Inflammatory macrophage treated with lipopolysaccharide for 1 hour (primary cell): ENCODE measurements at regions not wholly inside any gene's neighbourhood (a gene's known extent, or its start where the extent isn't known, plus 50 kb on each side); places are given as distances from the start of the nearest gene placed in this dataset.
"Not testable (repeated sequence)": the region's sequence is repeated elsewhere in the genome, so short reads cannot be mapped to it uniquely, and the experiment has no call there.

ENCODE experiments used
- DNase-seq, 2 donors: peaks; one replicate each; pipeline ENCODE4 v3.0.0-alpha.2; 2020 to 2022

GRCh38 chr7:156378806-156379205, 261.8 kb upstream of the RNF32 start:
- no peak for DNase-seq

GRCh38 chr7:156376317-156376716, 264.3 kb upstream of the RNF32 start:
- DNase-seq: no peak

DNA sequence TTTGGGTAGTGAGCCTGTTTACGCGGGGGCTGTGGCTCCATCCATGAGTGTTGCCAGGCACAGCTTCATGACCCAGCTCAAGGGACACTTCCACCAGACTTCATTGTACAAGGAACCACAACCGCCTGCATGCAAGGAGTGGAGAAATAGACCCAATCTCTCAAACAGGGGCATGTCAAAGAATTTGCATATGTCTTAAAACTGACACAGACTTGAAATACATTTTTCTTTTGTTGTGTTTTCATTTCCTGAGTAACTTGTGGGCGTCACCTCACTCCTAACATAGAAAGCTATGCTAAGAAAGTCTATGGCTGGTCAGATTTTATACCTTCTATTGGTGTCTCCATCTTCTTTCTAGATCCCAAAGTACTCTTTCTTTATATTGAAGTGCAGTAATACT, 266.2 kb upstream of the RNF32 start:
- DNase-seq: no peak

DNA sequence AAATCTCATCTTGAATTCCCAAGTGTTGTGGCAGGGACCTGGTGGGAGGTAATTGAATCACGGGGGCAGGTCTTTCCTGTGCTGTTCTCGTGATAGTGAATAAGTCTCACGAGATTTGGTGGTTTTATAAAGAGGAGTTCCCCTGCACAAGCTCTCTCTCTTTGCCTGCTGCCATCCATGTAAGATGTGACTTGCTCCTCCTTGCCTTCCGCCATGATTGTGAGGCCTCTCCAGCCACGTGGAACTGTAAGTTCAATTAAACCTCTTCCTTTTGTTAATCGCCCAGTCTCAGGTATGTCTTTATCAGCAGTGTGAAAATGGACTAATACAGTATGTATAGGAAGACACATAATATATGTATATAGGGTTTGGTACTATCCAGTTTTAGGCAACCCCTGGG, 270.6 kb upstream of the RNF32 start:
- not testable (repeated sequence) for DNase-seq

DNA sequence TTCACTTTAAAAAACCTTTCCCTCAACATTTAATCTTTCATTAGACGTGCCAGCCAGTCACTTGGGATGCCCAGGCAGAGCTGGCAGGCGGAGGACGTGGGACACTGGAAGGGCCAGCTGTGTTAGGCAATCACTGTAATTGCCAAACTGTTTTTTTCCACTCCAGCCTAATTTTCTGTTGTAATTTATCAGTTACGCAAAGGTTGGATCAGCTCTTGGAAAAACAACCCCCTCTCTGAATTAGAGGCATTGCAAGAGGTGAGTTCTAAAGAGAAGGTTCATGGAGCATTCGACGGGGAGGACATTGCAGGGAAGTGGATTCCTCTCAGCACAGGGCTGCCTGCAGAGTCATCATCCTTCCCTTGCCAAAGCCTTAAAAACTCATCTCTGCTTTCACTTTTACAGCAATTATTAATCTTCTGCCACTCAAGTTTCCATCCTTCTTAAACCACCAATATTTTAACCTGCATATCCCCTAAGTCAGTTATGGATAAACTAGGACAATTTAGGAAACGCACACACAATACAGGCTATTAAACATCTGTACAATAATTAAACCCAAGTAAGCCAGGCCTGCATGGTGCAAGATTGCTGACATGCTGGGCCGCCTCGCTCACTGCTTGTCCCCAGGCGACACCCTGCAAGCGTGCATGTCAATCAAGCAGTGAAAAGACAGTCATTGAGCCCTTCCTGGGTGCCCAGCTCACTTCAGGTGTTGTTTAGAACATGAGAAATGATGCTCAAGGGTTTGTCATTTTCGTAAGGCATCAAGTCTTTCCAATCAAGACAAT, 272.3 kb upstream of the RNF32 start:
- DNase-seq: no peak

- no peak for DNase-seq
Observed at GRCh38 chr7:156363751-156364150, 276.8 kb upstream of the RNF32 start.

- DNase-seq: no peak
Observed at GRCh38 chr7:156360835-156361234, 279.7 kb upstream of the RNF32 start.

GRCh38 chr7:156356551-156356950, 284.0 kb upstream of the RNF32 start:
- no peak for DNase-seq

- DNase-seq: no peak
Observed at GRCh38 chr7:156353352-156353751, 287.2 kb upstream of the RNF32 start.

DNA sequence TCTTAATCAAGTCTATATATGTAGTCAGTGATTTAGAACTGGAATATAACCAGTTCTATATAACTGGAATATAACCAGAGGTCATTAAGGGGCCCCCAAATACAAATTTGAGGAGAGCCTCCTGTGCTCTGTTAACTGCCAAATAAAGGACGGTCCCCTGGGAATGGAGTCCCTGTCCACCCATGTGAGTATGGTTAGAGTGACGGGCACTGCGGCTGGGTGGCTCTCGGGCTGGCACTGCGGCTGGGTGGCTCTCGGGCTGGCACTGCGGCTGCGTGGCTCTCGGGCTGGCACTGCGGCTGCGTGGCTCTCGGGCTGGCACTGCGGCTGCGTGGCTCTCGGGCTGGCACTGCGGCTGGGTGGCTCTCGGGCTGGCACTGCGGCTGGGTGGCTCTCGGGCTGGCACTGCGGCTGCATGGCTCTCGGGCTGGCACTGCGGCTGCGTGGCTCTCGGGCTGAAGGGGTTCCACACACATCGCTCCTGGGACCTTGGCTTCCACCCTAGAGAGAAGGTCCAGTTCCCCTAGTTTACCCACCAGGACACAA, 292.8 kb upstream of the RNF32 start:
- DNase-seq: not testable (repeated sequence)

DNA sequence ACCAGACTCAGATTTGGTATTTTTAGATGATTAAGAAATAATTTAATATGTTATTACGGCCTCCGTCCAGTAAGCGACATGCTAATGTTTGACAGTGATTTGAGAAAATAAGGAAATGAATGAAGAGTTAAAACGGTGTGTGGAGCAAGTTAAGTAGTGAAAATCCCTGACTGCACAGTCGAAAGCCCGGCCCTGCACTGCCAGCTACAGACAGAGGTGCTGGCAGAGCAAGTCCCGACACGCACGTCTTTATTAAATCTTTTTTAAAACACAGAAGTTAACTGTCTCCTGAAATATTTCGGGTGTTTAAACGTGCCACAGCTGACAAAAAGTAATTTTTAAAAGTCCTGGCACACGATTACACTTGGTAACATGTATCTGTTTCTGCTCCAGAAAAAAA, 293.4 kb upstream of the RNF32 start:
- DNase-seq: no peak

GRCh38 chr7:156344595-156344994, 296.0 kb upstream of the RNF32 start:
- DNase-seq: no peak

DNA sequence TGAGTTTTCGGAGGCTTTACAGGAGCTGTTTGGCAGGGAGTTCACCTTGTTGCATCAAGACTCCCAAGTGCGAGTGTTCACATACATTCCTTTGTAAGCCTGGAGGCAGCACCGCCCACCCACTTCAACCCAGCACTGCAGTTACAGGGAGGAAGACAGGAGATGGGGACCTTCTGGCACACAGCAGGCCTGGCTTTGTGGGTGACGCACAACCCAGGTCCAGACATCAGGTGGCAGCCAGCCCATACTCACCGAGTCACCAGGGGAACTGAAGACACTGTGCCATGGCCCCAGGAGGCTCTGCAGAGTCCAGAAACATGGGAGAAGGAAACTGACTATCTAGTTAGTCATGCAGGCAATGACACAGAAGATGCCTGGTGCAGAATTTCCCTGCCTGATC, 305.9 kb upstream of the RNF32 start:
- DNase-seq: no peak

GRCh38 chr7:156327916-156328315, 312.7 kb upstream of the RNF32 start:
- no peak for DNase-seq

- no peak for DNase-seq
Observed at GRCh38 chr7:156327474-156327873, 313.1 kb upstream of the RNF32 start.

DNA sequence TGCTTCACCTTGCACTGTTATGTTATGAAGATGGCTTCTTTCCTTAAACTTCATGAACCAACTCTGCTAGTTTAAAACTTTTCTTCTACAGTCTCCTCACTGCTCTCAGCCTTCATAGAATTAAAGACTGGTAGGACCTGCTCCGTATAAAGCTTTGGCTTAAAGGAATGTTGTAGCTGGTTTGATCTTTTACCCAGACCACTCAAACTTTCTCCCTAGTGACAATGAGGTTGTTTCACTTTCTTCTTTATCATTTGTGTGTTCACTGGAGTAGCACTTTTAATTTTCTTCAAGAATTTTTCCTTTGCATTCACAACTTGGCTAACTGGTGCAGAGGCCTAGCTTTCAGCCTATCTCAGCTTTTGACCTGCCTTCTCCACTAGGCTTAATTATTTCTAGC, 316.4 kb upstream of the RNF32 start:
- no peak for DNase-seq

DNA sequence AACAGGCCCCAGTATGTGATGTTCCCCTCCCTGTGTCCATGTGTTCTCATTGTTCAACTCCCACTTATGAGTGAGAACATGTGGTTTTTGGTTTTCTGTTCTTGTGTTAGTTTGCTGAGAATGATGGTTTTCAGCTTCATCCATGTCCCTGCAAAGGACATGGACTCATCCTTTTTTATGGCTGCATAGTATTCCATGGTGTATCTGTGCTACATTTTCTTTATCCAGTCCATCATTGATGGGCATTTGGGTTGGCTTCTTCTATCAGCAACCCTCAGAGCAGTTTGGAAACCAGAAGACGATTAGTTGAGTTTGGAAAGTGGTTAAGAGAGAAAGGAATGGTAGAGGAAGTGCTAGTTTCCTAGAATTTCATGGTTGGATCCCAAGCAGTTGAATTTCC, 319.1 kb upstream of the RNF32 start:
- not testable (repeated sequence) for DNase-seq

DNA sequence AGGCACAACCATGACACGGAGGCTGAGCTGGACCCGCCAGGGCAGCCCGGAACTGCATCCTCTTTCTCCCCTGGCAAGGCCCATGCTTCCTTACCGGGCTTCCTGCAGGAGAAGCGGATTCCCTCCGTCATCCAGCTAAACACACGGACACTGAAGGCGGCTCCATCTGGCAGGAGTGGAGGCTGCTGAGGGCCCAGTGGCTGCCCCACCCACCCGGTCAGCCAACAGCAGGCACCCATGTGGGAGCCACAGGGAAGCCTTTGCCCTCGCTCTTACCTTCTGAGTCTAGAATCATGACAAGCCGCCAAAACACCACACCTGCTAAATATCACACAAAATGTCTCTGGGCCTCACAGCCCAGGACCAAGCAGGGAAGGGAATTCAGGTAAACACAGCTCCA, 321.6 kb upstream of the RNF32 start:
- no peak for DNase-seq

GRCh38 chr7:156318426-156318825, 322.1 kb upstream of the RNF32 start:
- no peak for DNase-seq

DNA sequence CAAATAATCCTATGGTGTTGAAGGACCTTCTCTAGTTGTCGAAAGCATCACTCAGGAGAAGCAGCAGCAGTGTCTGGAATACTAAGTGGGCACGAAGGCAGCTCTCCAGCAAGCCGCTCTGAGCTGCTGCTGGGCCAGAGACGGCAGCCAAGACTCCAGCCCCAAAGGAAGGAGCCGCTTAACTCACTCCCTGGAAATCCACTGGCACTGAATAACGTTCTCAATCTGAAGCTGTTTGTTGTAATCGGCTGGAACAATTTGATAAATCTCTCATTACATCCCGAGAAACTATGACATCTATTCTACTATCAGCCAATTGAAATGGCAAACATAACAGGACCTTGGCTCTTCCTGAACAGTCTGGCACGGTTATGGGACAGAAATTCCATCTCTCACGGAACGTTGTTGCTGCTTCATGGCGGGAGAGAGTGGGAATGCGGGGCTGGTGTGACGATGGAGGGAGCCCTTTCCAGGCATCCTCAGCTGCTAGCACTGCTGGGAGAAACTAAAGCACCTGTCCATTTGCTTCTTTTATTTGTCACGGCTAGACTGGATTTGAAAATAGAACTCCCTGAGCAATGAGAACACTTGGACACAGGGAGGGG, 331.5 kb upstream of the RNF32 start:
- no peak for DNase-seq

- DNase-seq: no peak
Observed at GRCh38 chr7:156307193-156307592, 333.4 kb upstream of the RNF32 start.

- DNase-seq: no peak
Observed at GRCh38 chr7:156305351-156305750, 335.2 kb upstream of the RNF32 start.

DNA sequence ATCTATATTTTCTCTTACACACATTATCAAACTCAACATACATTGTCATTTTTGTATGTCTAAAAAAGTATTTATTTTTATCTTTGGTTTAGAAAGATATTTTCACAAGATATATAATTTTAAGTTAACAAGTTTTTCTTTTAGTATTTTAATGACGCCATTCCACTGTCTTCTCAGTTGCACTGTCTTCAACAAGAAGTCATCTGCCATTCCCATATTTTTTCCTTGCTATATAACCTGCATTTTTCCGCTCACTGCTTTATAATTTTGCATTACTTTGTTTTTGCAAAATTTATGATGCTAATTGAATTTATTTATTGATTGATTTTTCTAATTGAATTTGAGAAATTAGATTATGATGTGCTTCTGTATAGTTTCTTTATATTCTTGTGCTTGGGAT, 357.8 kb upstream of the RNF32 start:
- no peak for DNase-seq

DNA sequence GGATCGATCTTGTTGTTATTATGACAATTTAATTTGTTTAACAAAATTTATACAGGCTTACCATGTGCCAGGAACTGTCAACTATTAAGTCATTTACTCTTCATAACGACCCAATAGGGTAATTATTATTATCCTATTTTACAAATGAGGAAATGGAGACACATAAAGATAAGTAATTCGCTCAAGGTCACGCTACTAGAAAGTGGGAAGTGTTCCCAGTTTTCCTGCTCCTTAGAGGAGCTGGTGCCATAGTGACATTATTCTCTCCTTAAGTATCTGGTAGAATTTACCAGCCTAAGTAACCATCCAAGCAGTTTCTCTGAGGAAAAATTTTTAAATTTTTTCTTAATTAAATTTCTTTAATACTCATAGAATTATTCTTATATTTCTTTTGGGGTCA, 360.9 kb upstream of the RNF32 start:
- no peak for DNase-seq

DNA sequence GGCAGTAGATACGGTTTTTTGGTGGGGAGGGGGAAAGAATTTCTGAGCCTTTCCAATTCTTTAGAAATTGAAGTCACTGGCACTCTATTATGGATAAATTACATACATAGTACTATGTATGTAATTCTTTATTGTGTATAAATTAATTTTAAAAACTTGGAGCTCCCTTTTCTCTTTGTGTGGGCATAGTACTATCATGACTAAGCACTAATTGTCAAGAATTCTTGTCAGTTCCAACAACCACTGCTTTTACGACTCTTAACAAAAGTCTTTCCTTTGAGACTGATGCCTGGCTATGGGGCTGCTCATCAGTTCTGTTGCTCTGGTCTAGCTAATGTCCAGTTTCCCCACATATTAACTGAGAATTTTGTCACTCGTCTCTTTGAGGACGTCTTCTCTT, 365.3 kb upstream of the RNF32 start:
- DNase-seq: no peak
